ENCODE measurements at regions not wholly inside any gene's neighbourhood (a gene's known extent, or its start where the extent isn't known, plus 50 kb on each side); places are given as distances from the start of the nearest gene placed in this dataset.

- Histone ChIP-seq H3K9me3 (no peaks in the 10 kb centered on the region), H3K4me3 (no peak overlapping the region), H3K4me1 (ENCODE audit: low read depth) (no peaks in the 10 kb centered on the region), H3K36me3 (ENCODE audit: low read depth) (no peaks in the 10 kb centered on the region)
- TF ChIP-seq, protein P1, sequence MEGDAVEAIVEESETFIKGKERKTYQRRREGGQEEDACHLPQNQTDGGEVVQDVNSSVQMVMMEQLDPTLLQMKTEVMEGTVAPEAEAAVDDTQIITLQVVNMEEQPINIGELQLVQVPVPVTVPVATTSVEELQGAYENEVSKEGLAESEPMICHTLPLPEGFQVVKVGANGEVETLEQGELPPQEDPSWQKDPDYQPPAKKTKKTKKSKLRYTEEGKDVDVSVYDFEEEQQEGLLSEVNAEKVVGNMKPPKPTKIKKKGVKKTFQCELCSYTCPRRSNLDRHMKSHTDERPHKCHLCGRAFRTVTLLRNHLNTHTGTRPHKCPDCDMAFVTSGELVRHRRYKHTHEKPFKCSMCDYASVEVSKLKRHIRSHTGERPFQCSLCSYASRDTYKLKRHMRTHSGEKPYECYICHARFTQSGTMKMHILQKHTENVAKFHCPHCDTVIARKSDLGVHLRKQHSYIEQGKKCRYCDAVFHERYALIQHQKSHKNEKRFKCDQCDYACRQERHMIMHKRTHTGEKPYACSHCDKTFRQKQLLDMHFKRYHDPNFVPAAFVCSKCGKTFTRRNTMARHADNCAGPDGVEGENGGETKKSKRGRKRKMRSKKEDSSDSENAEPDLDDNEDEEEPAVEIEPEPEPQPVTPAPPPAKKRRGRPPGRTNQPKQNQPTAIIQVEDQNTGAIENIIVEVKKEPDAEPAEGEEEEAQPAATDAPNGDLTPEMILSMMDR (IDR thresholded peaks at IDR 0.05): no peak
- ATAC-seq (no peak), DNase-seq (no peak)
- intact Hi-C loops (cut with DNase I, micrococcal nuclease): no loop called here
These were observed 136.1 kb upstream of the SNX19 start for GRCh38 chr11:131052367-131052766.

GRCh38 chr11:131056036-131056435, 139.8 kb upstream of the SNX19 start:
- H3K4me3 ChIP-seq: no peak overlapping the region
- intact Hi-C loops (cut with DNase I, micrococcal nuclease): no loop called here
- H3K4me1 ChIP-seq (ENCODE audit: low read depth): no peaks in the 10 kb centered on the region
- no peaks in the 10 kb centered on the region for H3K36me3 ChIP-seq (ENCODE audit: low read depth)
- TF ChIP-seq, protein P1 (IDR thresholded peaks at IDR 0.05): no peak
- ATAC-seq: no peak
- H3K9me3 ChIP-seq: no peaks in the 10 kb centered on the region
- DNase-seq: no peak

- ATAC-seq (no peak), DNase-seq (no peak)
- H3K4me3 ChIP-seq: no peak overlapping the region
- no peaks in the 10 kb centered on the region for H3K36me3 ChIP-seq (ENCODE audit: low read depth)
- intact Hi-C loops (cut with DNase I, micrococcal nuclease): loop anchor here in 1 of 2 donors (10.0 kb wide), 1 partner anchor 451 kb away; no protein-coding TSS in a partner anchor
- TF ChIP-seq, protein P1 (IDR thresholded peaks at IDR 0.05): no peak
- H3K4me1 ChIP-seq (ENCODE audit: low read depth): no peaks in the 10 kb centered on the region
- H3K9me3 ChIP-seq: no peaks in the 10 kb centered on the region
These were observed 147.4 kb upstream of the SNX19 start for GRCh38 chr11:131063638-131064037.

- Histone ChIP-seq H3K4me3 (no peak overlapping the region), H3K4me1 (ENCODE audit: low read depth) (no peaks in the 10 kb centered on the region), H3K9me3 (no peaks in the 10 kb centered on the region), H3K36me3 (ENCODE audit: low read depth) (no peaks in the 10 kb centered on the region)
- intact Hi-C loops (cut with DNase I, micrococcal nuclease): loop anchor here in 1 of 2 donors (10.0 kb wide), 1 partner anchor 450 kb away; no protein-coding TSS in a partner anchor
- ATAC-seq (peak; percentile 28), DNase-seq (peak in 2 of 3 donors; percentile 41 to 51)
- TF ChIP-seq, protein P1 (IDR thresholded peaks at IDR 0.05): peak; percentile 33
These were observed 148.2 kb upstream of the SNX19 start for GRCh38 chr11:131064373-131064991.

DNA sequence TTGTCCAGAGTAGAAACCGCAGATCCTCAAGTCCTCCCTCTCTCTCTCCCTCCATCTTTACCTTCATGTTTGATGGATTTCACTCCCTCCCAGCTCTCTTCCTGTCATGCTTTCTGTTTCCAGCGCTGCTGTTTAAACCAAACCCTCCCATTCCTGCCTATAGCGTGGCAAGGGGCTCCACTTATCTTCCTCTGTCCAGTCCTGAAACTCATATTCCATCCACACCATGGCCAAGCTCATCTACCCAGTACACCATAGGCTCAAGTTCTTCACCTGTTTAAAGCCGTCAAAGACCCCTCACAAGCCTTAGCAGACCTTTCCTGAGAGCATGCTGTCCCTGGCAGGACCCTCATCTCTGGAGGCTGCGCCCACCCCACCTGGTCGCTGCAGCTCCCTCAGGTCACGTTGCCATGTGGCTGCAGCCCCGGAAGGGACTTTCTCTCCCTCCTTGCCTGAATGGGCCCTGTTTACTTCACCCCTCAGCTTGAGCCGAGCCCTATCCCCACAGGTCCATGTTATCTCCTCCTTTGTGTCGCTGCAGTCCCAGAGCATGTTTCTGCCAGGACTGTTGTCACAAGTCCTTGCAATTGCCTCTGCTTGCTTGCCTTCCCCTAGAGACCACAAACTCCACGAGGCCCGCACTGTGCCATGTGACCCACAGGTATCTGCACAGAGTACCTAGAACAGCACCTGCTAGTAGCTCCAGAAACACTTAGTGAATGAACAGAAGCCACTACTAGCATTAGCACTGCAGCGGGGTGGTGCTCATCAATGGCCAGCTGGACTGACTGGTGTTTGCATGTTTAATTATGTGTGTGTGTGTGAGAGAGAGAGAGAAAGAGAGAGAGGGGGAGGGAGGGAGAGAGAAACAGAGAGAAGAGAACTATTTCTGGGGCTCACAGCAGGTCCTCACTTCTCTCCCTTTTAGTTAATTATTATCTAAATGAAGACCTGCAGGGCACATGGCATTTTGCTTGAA, 149.4 kb upstream of the SNX19 start:
- H3K9me3 ChIP-seq: no peaks in the 10 kb centered on the region
- no peak for ATAC-seq
- H3K36me3 ChIP-seq (ENCODE audit: low read depth): no peaks in the 10 kb centered on the region
- TF ChIP-seq, protein P1 (IDR thresholded peaks at IDR 0.05): no peak
- H3K4me1 ChIP-seq (ENCODE audit: low read depth): no peaks in the 10 kb centered on the region
- DNase-seq: no peak
- intact Hi-C loops (cut with DNase I, micrococcal nuclease): loop anchor here in 1 of 2 donors (5.0 to 10.0 kb wide), 2 partner anchors 449 to 607 kb away; no protein-coding TSS in a partner anchor
- H3K4me3 ChIP-seq: no peak overlapping the region
